GM13976 (cell line): ENCODE measurements at regions not wholly inside any gene's neighbourhood (a gene's known extent, or its start where the extent isn't known, plus 50 kb on each side); places are given as distances from the start of the nearest gene placed in this dataset.

ENCODE experiments used
- DNase-seq: peaks from one replicate; pipeline ENCODE4 v3.0.0; 2012; ENCODE audit warnings: low spot score
- in situ Hi-C: fragments of 300-500 bp; cut with MboI; formaldehyde crosslinking; loops from one replicate; pipeline ENCODE4 v1.12.0; 2022; ENCODE audit warnings: low sequenced_read_pairs, mixed read lengths, inconsistent platforms; ENCODE audit not compliant: unreplicated experiment
- TF ChIP-seq, protein P1 (sequence below): IDR thresholded peaks from 2 replicates; pipeline ENCODE4 v1.5.1; 2012; ENCODE audit warnings: borderline replicate concordance, mild to moderate bottlenecking; ENCODE audit not compliant: insufficient read depth; ENCODE audit errors: extremely low read depth, missing control alignments, control extremely low read depth

DNA sequence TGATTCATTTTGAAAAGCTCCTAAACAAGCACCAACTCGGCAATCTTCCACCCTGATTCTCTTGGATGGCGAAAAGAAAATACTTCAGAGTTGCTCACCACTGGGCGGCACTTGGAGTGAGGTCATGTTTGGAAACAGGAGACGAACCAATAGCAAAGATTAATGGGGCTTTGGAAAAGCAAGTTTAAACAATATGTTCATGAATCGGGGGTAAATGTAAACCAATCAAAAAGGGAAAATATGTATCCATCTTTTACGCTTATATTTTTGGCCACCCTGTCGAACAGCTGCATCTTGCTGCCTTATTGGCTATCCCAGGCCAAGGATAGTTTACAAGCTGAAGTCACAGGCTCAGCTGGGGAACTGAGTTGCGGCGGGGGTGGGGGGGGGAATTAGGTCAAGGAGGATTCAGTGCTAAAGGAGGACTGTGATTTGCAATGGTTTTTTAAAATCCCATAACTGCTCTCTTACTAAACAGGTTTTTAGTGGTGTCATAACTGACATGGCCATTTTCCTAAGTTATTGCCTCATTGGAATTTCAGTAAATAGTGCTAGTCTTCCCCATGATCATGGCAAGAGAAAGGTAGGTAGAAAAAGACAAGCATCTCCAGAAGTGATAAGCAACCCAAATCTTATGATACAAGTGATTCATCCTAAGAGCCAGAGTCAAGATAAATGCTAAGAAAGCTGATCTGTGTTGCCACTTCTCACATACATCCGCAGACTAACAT is 210.6 kb downstream of the PHLDA1 start:
- in situ Hi-C loops = no loop called here
- no peak for DNase-seq
- TF ChIP-seq, protein P1, sequence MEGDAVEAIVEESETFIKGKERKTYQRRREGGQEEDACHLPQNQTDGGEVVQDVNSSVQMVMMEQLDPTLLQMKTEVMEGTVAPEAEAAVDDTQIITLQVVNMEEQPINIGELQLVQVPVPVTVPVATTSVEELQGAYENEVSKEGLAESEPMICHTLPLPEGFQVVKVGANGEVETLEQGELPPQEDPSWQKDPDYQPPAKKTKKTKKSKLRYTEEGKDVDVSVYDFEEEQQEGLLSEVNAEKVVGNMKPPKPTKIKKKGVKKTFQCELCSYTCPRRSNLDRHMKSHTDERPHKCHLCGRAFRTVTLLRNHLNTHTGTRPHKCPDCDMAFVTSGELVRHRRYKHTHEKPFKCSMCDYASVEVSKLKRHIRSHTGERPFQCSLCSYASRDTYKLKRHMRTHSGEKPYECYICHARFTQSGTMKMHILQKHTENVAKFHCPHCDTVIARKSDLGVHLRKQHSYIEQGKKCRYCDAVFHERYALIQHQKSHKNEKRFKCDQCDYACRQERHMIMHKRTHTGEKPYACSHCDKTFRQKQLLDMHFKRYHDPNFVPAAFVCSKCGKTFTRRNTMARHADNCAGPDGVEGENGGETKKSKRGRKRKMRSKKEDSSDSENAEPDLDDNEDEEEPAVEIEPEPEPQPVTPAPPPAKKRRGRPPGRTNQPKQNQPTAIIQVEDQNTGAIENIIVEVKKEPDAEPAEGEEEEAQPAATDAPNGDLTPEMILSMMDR = no peak

DNA sequence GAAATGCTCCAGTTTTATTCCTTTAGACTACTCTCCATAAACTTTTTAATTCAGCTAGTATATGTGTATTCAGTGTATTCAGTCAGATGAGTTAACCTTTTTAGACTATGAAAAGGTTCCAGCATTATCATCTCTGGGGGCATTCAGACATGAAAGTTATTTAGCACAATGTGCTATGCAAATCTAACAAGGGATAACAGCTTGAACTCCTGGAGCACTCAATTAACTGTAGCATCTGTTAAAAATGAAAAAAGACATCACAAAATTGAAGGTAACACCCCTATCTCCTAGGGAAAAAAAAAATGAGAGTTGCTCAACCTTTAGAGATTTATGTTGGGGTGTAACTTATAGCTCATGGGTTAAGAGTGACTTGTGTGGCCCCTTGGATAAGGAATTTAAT is 211.5 kb downstream of the PHLDA1 start:
- TF ChIP-seq, protein P1 = no peak
- in situ Hi-C loops = no loop called here
- no peak for DNase-seq

DNA sequence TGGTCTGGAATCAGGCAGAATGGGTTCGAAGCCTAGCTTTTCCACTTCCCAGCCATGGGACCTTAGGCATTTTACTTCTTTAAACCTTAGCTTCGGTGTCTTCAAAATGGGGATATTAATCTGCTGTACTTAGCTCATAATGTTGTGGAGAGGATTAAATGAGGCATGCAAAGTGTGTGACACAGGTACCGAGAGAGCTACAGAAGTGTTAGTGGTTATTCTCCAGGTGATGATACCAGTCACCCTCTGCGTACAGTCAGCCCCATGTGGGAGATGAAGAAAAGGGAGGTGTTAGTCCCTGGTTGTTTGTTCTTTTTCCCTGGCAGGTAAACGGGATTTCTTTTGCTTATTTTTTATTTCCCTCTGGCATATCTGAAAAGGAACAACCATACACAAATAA is 212.1 kb downstream of the PHLDA1 start:
- no peak for DNase-seq
- TF ChIP-seq, protein P1 = no peak
- in situ Hi-C loops = no loop called here

DNA sequence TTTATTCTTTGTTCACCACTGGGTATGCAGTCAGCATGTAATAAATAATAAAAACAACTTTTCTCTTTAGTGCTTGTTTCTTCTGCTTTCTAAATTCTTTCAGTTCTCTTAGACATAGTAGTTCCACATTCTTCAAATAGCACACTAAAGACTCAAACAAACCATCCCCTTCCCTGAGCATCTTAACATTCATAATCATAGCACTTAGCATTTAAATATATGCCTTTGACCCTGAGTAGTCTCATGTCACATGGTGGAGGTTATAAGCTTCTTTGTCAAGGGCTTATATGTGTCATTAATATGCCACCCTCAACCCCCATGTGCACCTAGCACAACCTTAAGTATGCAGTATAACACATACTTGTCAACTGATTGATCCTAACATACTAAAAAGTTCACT is 212.7 kb downstream of the PHLDA1 start:
- in situ Hi-C loops = no loop called here
- no peak for DNase-seq
- TF ChIP-seq, protein P1 = no peak

DNA sequence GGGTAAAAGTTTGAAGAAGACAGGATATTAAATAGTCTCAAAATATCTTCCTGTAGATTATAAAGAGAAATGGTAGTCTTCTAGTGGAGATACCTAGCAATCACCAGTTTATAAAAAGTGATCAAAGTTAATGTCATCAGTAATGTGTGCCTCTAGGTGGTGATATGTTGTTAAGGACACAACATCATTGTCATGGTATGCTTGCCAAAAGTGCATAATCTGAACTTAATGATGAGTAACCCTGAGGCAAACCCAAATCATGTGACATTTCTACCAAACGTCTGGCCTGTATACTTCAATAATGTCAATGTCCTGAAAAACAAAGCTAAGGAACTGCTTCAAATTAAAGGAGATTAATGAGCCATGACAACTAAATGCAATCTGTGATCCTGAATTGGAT is 214.7 kb downstream of the PHLDA1 start:
- DNase-seq = no peak
- in situ Hi-C loops = no loop called here
- TF ChIP-seq, protein P1 = no peak

DNA sequence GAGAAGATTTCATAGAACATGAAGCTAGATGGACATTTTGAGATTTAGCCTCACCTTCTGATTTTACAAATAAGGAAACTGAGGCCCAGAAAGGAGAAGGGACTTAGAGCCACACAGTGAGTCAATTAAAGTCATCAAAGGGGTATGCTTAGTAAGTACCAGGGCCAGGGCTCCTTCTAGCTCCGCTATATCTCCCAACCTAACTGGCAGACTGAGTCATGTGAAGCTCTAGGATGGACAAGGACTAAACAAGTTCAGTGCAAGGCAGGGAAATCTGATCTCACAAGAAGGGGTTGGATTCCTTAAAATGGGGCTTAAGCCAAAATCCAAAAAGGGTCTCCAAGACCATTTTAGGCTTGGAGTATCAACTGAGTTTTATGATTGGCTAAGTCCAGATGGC is 215.8 kb downstream of the PHLDA1 start:
- DNase-seq = no peak
- in situ Hi-C loops = no loop called here
- TF ChIP-seq, protein P1 = no peak
